OCI-LY1 (cell line): ENCODE measurements at regions not wholly inside any gene's neighbourhood (a gene's known extent, or its start where the extent isn't known, plus 50 kb on each side); places are given as distances from the start of the nearest gene placed in this dataset.

ENCODE experiments used
- EZH2 ChIP-seq: fragments of 200-600 bp; sonication (generic), shearing (Covaris generic); IDR thresholded peaks from 2 replicates; pipeline ENCODE4 v1.8.0; 2017; ENCODE audit warnings: borderline replicate concordance, mixed run types, mild to moderate bottlenecking, antibody characterized with exemption, low read length, moderate library complexity, mixed read lengths
- TF ChIP-seq, protein P1 (sequence below): fragments of 200-600 bp; sonication (generic), shearing (Covaris generic); IDR thresholded peaks from 2 replicates; pipeline ENCODE4 v1.5.1; 2017; ENCODE audit warnings: mild to moderate bottlenecking, antibody characterized with exemption, low read length, moderate library complexity, mixed read lengths

- TF ChIP-seq EZH2, result no peak
- TF ChIP-seq, protein P1, sequence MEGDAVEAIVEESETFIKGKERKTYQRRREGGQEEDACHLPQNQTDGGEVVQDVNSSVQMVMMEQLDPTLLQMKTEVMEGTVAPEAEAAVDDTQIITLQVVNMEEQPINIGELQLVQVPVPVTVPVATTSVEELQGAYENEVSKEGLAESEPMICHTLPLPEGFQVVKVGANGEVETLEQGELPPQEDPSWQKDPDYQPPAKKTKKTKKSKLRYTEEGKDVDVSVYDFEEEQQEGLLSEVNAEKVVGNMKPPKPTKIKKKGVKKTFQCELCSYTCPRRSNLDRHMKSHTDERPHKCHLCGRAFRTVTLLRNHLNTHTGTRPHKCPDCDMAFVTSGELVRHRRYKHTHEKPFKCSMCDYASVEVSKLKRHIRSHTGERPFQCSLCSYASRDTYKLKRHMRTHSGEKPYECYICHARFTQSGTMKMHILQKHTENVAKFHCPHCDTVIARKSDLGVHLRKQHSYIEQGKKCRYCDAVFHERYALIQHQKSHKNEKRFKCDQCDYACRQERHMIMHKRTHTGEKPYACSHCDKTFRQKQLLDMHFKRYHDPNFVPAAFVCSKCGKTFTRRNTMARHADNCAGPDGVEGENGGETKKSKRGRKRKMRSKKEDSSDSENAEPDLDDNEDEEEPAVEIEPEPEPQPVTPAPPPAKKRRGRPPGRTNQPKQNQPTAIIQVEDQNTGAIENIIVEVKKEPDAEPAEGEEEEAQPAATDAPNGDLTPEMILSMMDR, result no peak
These were observed 266.4 kb upstream of the BMP2 start for GRCh38 chr20:6501061-6501460.
